ENCODE measurements at regions not wholly inside any gene's neighbourhood (a gene's known extent, or its start where the extent isn't known, plus 50 kb on each side); places are given as distances from the start of the nearest gene placed in this dataset.
A peak's percentile ranks its signal among the peaks of the same experiment; 100 is the strongest.

DNA sequence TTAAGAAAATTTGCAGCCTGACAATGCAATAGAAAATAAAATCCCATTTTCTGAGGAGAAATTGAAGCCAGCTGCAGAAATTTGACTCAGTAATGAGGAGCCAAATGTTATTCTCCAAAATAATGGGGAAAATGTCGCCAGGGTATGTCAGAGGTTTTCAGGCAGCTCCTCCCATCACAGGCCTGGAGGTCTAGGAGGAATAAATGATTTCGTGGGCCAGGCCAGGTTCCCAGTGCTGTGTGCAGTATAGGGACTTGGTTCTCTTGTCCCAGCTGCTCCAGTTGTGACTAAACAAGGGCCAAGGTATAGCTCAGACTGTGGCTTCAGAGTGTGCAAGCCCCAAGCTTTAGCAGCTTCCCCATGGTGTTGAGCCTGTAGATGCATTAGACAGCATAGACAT is 1240.8 kb upstream of the ADGRB3 start:
- Histone ChIP-seq H3K36me3 (ENCODE audit: control insufficient read depth, insufficient read depth, low read length) (no peaks in the 10 kb centered on the region), H3K27ac (no peak overlapping the region), H3K9ac (no peak overlapping the region), H3K27me3 (ENCODE audit: control insufficient read depth, insufficient read depth, low read length) (no peaks in the 10 kb centered on the region), H3K4me2 (ENCODE audit: low read length) (no peak overlapping the region), H3K4me1 (no peaks in the 10 kb centered on the region), H2AFZ (no peak overlapping the region), H3K79me2 (no peaks in the 10 kb centered on the region), H3K4me3 (ENCODE audit: low read depth, low read length) (no peak overlapping the region), H3K9me3 (ENCODE audit: control insufficient read depth, low read length) (no peaks in the 10 kb centered on the region)
- TF ChIP-seq, protein P1, sequence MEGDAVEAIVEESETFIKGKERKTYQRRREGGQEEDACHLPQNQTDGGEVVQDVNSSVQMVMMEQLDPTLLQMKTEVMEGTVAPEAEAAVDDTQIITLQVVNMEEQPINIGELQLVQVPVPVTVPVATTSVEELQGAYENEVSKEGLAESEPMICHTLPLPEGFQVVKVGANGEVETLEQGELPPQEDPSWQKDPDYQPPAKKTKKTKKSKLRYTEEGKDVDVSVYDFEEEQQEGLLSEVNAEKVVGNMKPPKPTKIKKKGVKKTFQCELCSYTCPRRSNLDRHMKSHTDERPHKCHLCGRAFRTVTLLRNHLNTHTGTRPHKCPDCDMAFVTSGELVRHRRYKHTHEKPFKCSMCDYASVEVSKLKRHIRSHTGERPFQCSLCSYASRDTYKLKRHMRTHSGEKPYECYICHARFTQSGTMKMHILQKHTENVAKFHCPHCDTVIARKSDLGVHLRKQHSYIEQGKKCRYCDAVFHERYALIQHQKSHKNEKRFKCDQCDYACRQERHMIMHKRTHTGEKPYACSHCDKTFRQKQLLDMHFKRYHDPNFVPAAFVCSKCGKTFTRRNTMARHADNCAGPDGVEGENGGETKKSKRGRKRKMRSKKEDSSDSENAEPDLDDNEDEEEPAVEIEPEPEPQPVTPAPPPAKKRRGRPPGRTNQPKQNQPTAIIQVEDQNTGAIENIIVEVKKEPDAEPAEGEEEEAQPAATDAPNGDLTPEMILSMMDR (IDR thresholded peaks at IDR 0.05), result no peak

DNA sequence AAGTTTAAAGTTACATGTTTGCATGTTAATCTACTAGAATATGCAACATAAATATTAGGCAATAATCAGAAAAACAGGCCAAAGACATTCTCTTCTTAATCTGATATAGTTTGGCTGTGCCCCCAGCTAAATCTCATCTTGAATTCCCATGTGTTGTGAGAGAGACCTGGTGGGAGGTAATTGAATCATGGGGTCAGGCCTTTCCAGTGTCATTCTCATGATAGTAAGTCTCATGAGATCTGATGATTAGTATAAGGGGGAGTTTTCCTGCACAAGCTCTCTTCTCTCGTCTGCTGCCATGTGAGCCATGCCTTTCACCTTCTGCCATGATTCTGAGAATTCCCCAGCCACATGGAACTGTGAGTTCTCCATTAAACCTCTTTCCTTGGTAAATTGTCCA is 1241.7 kb upstream of the ADGRB3 start:
- Histone ChIP-seq H3K27me3 (ENCODE audit: control insufficient read depth, insufficient read depth, low read length) (no peaks in the 10 kb centered on the region), H3K4me3 (ENCODE audit: low read depth, low read length) (no peak overlapping the region), H3K9me3 (ENCODE audit: control insufficient read depth, low read length) (no peaks in the 10 kb centered on the region), H3K4me2 (ENCODE audit: low read length) (no peak overlapping the region), H3K9ac (no peak overlapping the region), H3K4me1 (no peaks in the 10 kb centered on the region), H3K36me3 (ENCODE audit: control insufficient read depth, insufficient read depth, low read length) (no peaks in the 10 kb centered on the region), H3K79me2 (no peaks in the 10 kb centered on the region), H2AFZ (no peak overlapping the region), H3K27ac (no peak overlapping the region)
- TF ChIP-seq, protein P1 (IDR thresholded peaks at IDR 0.05), result no peak

DNA sequence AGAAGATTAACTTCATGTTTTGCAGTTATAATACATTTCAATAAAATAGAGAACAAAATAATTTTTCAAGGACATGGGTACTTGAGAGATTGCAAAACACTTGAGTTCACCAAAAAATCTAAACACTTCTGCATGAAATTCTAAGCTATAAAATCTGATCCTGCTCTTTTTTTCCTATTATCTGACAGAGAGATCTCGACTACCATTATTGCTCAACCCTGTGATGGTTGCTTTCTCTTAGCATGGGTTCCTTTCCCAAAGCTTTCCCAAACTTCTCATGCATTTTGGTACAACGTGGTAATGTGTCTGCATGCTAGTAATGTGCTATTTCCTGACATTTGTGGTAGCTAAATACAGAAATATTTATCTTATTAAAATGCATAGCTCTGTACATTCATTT is 1243.1 kb upstream of the ADGRB3 start:
- H3K27me3 ChIP-seq (ENCODE audit: control insufficient read depth, insufficient read depth, low read length), result no peaks in the 10 kb centered on the region
- no peak overlapping the region for H3K4me3 ChIP-seq (ENCODE audit: low read depth, low read length)

DNA sequence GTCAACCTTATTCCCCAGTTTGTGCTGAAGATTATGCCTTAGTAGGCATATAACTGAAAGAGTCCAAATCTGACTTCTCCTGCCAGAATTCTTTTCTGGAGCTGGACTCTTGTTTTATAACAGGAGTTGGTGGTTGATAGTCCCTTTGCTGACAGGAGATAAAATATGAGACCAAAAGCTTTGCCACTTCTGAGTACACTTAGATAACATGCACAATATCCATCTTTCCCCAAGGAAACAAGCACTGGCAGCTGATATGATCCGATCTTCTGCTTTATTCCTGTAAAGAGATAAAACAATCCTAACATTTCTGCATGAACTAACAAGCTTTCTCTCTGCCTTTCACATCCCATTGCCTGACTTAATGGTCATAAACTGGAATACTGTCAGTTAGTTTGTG is 1265.4 kb upstream of the ADGRB3 start:
- no peak overlapping the region for H3K27ac ChIP-seq
- no peaks in the 10 kb centered on the region for H3K4me1 ChIP-seq
- H2AFZ ChIP-seq, result no peak overlapping the region
- H3K4me2 ChIP-seq (ENCODE audit: low read length), result no peak overlapping the region
- no peak overlapping the region for H3K4me3 ChIP-seq (ENCODE audit: low read depth, low read length)
- no peaks in the 10 kb centered on the region for H3K79me2 ChIP-seq
- H3K9me3 ChIP-seq (ENCODE audit: control insufficient read depth, low read length), result no peaks in the 10 kb centered on the region
- H3K36me3 ChIP-seq (ENCODE audit: control insufficient read depth, insufficient read depth, low read length), result no peaks in the 10 kb centered on the region
- TF ChIP-seq, protein P1 (IDR thresholded peaks at IDR 0.05), result no peak
- no peak overlapping the region for H3K9ac ChIP-seq
- H3K27me3 ChIP-seq (ENCODE audit: control insufficient read depth, insufficient read depth, low read length), result no peaks in the 10 kb centered on the region

More for the DNA sequence above, 1243.1 kb upstream of the ADGRB3 start:
- TF ChIP-seq, protein P1 (IDR thresholded peaks at IDR 0.05), result no peak
- Histone ChIP-seq H3K36me3 (ENCODE audit: control insufficient read depth, insufficient read depth, low read length) (no peaks in the 10 kb centered on the region), H2AFZ (no peak overlapping the region), H3K27ac (no peak overlapping the region), H3K4me1 (no peaks in the 10 kb centered on the region), H3K9ac (no peak overlapping the region), H3K4me2 (ENCODE audit: low read length) (no peak overlapping the region), H3K79me2 (no peaks in the 10 kb centered on the region), H3K9me3 (ENCODE audit: control insufficient read depth, low read length) (no peaks in the 10 kb centered on the region)

DNA sequence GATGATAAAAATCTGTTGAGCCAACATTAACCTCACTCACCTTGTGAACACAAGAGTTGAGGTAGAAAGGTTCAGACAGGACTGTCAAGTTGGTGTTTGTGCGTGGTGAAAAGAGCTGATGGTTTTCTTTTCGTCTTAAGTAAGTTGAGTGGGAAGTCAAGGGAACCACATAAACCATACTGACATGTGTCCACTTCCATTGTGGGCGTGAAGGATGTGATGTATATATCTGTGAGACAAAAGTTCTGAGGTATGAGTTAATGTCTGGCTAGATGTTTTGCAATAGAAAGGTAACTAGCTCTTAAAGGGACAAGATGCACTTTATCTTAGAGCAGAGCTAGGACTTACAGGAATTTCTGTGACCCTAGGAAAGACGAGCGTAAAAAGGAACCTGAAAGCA is 1272.1 kb upstream of the ADGRB3 start:
- TF ChIP-seq, protein P1 (IDR thresholded peaks at IDR 0.05), result no peak
- Histone ChIP-seq H3K27me3 (ENCODE audit: control insufficient read depth, insufficient read depth, low read length) (no peaks in the 10 kb centered on the region), H3K4me3 (ENCODE audit: low read depth, low read length) (peak overlapping the region; percentile 4), H3K27ac (no peak overlapping the region), H3K9me3 (ENCODE audit: control insufficient read depth, low read length) (no peaks in the 10 kb centered on the region), H3K9ac (no peak overlapping the region), H3K4me2 (ENCODE audit: low read length) (peak overlapping the region; percentile 40), H2AFZ (no peak overlapping the region), H3K4me1 (no peaks in the 10 kb centered on the region), H3K36me3 (ENCODE audit: control insufficient read depth, insufficient read depth, low read length) (no peaks in the 10 kb centered on the region), H3K79me2 (no peaks in the 10 kb centered on the region)
